H9 (cell line): ENCODE measurements at regions not wholly inside any gene's neighbourhood (a gene's known extent, or its start where the extent isn't known, plus 50 kb on each side); places are given as distances from the start of the nearest gene placed in this dataset.
A peak's percentile ranks its signal among the peaks of the same experiment; 100 is the strongest.

Source experiments
- DNase-seq: peaks from one replicate; pipeline ENCODE4 v3.0.0-alpha.2; 2017
- H2AFZ ChIP-seq: one replicate; pipeline ENCODE4 v1.6.1; 2013; ENCODE audit warnings: mild to moderate bottlenecking, low read length, control low read depth, moderate library complexity
- H2AK5ac ChIP-seq: 2 replicates; pipeline ENCODE4 v1.6.1; 2013; ENCODE audit warnings: low read length, control low read depth, mixed read lengths; ENCODE audit not compliant: insufficient read length
- H2BK120ac ChIP-seq: one replicate; pipeline ENCODE4 v1.6.1; 2013; ENCODE audit warnings: low read depth, mild to moderate bottlenecking, low read length, control low read depth, inconsistent platforms; ENCODE audit not compliant: poor library complexity, severe bottlenecking
- H2BK12ac ChIP-seq: 2 replicates; pipeline ENCODE4 v1.6.1; 2013; ENCODE audit warnings: low read length, control low read depth, mixed read lengths, low read depth; ENCODE audit not compliant: insufficient read length
- H2BK15ac ChIP-seq: 2 replicates; pipeline ENCODE4 v1.6.1; 2013; ENCODE audit warnings: low read depth, low read length, control low read depth
- H2BK20ac ChIP-seq: one replicate; pipeline ENCODE4 v1.6.1; 2013; ENCODE audit warnings: low read depth, mild to moderate bottlenecking, low read length, control low read depth, inconsistent platforms; ENCODE audit not compliant: poor library complexity, severe bottlenecking
- H2BK5ac ChIP-seq: 2 replicates; pipeline ENCODE4 v1.6.1; 2013; ENCODE audit warnings: low read length, control low read depth, mixed read lengths; ENCODE audit not compliant: insufficient read length
- H3K14ac ChIP-seq: 2 replicates; pipeline ENCODE4 v1.6.1; 2013; ENCODE audit warnings: low read length, control low read depth; ENCODE audit not compliant: insufficient read depth
- H3K18ac ChIP-seq: 2 replicates; pipeline ENCODE4 v1.6.1; 2013; ENCODE audit warnings: low read depth, mild to moderate bottlenecking, mixed read lengths, low read length, control low read depth; ENCODE audit not compliant: insufficient read length
- H3K23ac ChIP-seq: 2 replicates; pipeline ENCODE4 v1.6.1; 2013; ENCODE audit warnings: low read length, control low read depth, mixed read lengths, low read depth; ENCODE audit not compliant: insufficient read length
- H3K23me2 ChIP-seq: 2 replicates; pipeline ENCODE4 v1.6.1; 2013; ENCODE audit warnings: low read depth, mild to moderate bottlenecking, mixed read lengths, low read length, control low read depth; ENCODE audit not compliant: insufficient read length, poor library complexity, severe bottlenecking
- H3K27ac ChIP-seq: 2 replicates; pipeline ENCODE4 v1.5.1; 2013; ENCODE audit warnings: low read length, control low read depth, mixed read lengths, low read depth; ENCODE audit not compliant: insufficient read length
- H3K27me3 ChIP-seq: 2 replicates; pipeline ENCODE4 v1.6.1; 2013; ENCODE audit warnings: low read length, control low read depth, inconsistent platforms; ENCODE audit not compliant: insufficient read depth
- H3K4ac ChIP-seq: 2 replicates; pipeline ENCODE4 v1.6.1; 2013; ENCODE audit warnings: low read depth, mild to moderate bottlenecking, control low read depth, inconsistent platforms, low read length, moderate library complexity
- H3K4me1 ChIP-seq: 2 replicates; pipeline ENCODE4 v1.6.1; 2013; ENCODE audit warnings: low read length, control low read depth, inconsistent platforms; ENCODE audit not compliant: insufficient read depth
- H3K4me2 ChIP-seq: 2 replicates; pipeline ENCODE4 v1.6.1; 2013; ENCODE audit warnings: low read length, control low read depth, mixed read lengths; ENCODE audit not compliant: insufficient read length, insufficient read depth
- H3K56ac ChIP-seq: 2 replicates; pipeline ENCODE4 v1.6.1; 2013; ENCODE audit warnings: low read depth, mild to moderate bottlenecking, mixed read lengths, low read length, control low read depth; ENCODE audit not compliant: insufficient read length
- H3K79me1 ChIP-seq: 2 replicates; pipeline ENCODE4 v1.6.1; 2013; ENCODE audit warnings: low read depth, mild to moderate bottlenecking, moderate library complexity, low read length, control low read depth, inconsistent platforms; ENCODE audit not compliant: insufficient read depth, poor library complexity, severe bottlenecking
- H3K79me2 ChIP-seq: 2 replicates; pipeline ENCODE4 v1.6.1; 2013; ENCODE audit warnings: low read length, control low read depth, inconsistent platforms; ENCODE audit not compliant: insufficient read depth
- H3K9ac ChIP-seq: 2 replicates; pipeline ENCODE4 v1.6.1; 2013; ENCODE audit warnings: low read length, control low read depth, mixed read lengths; ENCODE audit not compliant: insufficient read length; ENCODE audit errors: extremely low read depth
- H3K9me3 ChIP-seq: one replicate; pipeline ENCODE4 v1.6.1; 2013; ENCODE audit warnings: low read depth, low read length, inconsistent platforms; ENCODE audit not compliant: control insufficient read depth
- H3T11ph ChIP-seq: one replicate; pipeline ENCODE4 v1.6.1; 2013; ENCODE audit warnings: mild to moderate bottlenecking, low read length, control low read depth, inconsistent platforms
- H4K20me1 ChIP-seq: one replicate; pipeline ENCODE4 v1.6.1; 2013; ENCODE audit not compliant: control insufficient read depth, insufficient read length, insufficient read depth
- H4K5ac ChIP-seq: 2 replicates; pipeline ENCODE4 v1.6.1; 2013; ENCODE audit warnings: low read depth, mild to moderate bottlenecking, mixed read lengths, low read length, control low read depth; ENCODE audit not compliant: insufficient read length
- H4K8ac ChIP-seq: replicated peaks from 2 replicates; pipeline ENCODE4 v1.6.1; 2013; ENCODE audit warnings: low read length, control low read depth, mixed read lengths, low read depth; ENCODE audit not compliant: insufficient read length
- H4K91ac ChIP-seq: 2 replicates; pipeline ENCODE4 v1.6.1; 2013; ENCODE audit warnings: low read depth, mild to moderate bottlenecking, moderate library complexity, mixed read lengths, low read length, control low read depth; ENCODE audit not compliant: insufficient read length
- H3K27ac Mint-ChIP-seq, 3 experiments: 2 replicates in 2 of 3; 3 replicates in 1 of 3; pipeline ENCODE4 v1.8.0; 2020 to 2021; ENCODE audit warnings: mixed read lengths in 3 of 3, mild to moderate bottlenecking in 1 of 3, moderate library complexity in 1 of 3
- H3K27me3 Mint-ChIP-seq: 2 replicates; pipeline ENCODE4 v1.8.0; 2021; ENCODE audit warnings: low read depth, mild to moderate bottlenecking, moderate library complexity, mixed read lengths
- H3K36me3 Mint-ChIP-seq, 3 experiments: 2 replicates in 2 of 3; 3 replicates in 1 of 3; pipeline ENCODE4 v1.8.0; 2020 to 2021; ENCODE audit warnings: low read depth in 3 of 3, mixed read lengths in 3 of 3; ENCODE audit not compliant: insufficient read depth in 1 of 3
- H3K4me1 Mint-ChIP-seq, 2 experiments: 2 replicates each; pipeline ENCODE4 v1.8.0; 2020; ENCODE audit warnings: mixed read lengths in 2 of 2
- H3K4me3 Mint-ChIP-seq, 2 experiments: 2 replicates in 1 of 2; 3 replicates in 1 of 2; pipeline ENCODE4 v1.8.0; 2020 to 2021; ENCODE audit warnings: mild to moderate bottlenecking in 2 of 2, mixed read lengths in 2 of 2, moderate library complexity in 1 of 2
- H3K9me3 Mint-ChIP-seq, 2 experiments: 2 replicates in 1 of 2; 3 replicates in 1 of 2; pipeline ENCODE4 v1.8.0; 2020; ENCODE audit warnings: mild to moderate bottlenecking in 2 of 2, mixed read lengths in 2 of 2, moderate library complexity in 1 of 2
- TF ChIP-seq, protein P1 (sequence below): fragments of 200-600 bp; sonication (generic); conservative IDR thresholded peaks from 3 replicates; pipeline ENCODE4 v1.8.0; 2021; ENCODE audit warnings: antibody characterized with exemption, mild to moderate bottlenecking

- Histone ChIP-seq H3T11ph (no peak overlapping the region), H4K8ac (no peak overlapping the region), H2BK15ac (no peak overlapping the region), H2AK5ac (no peak overlapping the region), H3K14ac (no peak overlapping the region), H3K9ac (no peak overlapping the region), H3K18ac (no peak overlapping the region), H2AFZ (no peak overlapping the region), H3K23ac (no peak overlapping the region), H3K4me1 (peaks cover 2% of the 10 kb centered on the region; the same call in 1 of the 2 replicates), H2BK20ac (no peak overlapping the region), H3K27ac (no peak overlapping the region), H3K9me3 (no peaks in the 10 kb centered on the region), H3K4ac (no peak overlapping the region), H4K20me1 (no peaks in the 10 kb centered on the region), H3K27me3 (no peaks in the 10 kb centered on the region), H3K79me1 (no peaks in the 10 kb centered on the region), H2BK120ac (no peak overlapping the region), H3K79me2 (no peaks in the 10 kb centered on the region), H3K4me2 (no peak overlapping the region), H4K5ac (no peak overlapping the region), H4K91ac (no peak overlapping the region), H3K23me2 (peaks cover 1% of the 10 kb centered on the region), H3K56ac (no peak overlapping the region), H2BK5ac (no peak overlapping the region), H2BK12ac (no peak overlapping the region)
- Mint-ChIP-seq H3K4me1 (peaks cover 33 to 37% of the 10 kb centered on the region in 2 experiments), H3K9me3 (no peaks in the 10 kb centered on the region), H3K36me3 (no peaks in the 10 kb centered on the region), H3K4me3 (no peak overlapping the region), H3K27ac (peak overlapping the region in 2 of 3 experiments; percentile 13 to 50; a peak in 1 of 7 replicates), H3K27me3 (peaks cover 12% of the 10 kb centered on the region)
- DNase-seq = no peak
- TF ChIP-seq, protein P1, sequence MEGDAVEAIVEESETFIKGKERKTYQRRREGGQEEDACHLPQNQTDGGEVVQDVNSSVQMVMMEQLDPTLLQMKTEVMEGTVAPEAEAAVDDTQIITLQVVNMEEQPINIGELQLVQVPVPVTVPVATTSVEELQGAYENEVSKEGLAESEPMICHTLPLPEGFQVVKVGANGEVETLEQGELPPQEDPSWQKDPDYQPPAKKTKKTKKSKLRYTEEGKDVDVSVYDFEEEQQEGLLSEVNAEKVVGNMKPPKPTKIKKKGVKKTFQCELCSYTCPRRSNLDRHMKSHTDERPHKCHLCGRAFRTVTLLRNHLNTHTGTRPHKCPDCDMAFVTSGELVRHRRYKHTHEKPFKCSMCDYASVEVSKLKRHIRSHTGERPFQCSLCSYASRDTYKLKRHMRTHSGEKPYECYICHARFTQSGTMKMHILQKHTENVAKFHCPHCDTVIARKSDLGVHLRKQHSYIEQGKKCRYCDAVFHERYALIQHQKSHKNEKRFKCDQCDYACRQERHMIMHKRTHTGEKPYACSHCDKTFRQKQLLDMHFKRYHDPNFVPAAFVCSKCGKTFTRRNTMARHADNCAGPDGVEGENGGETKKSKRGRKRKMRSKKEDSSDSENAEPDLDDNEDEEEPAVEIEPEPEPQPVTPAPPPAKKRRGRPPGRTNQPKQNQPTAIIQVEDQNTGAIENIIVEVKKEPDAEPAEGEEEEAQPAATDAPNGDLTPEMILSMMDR = no peak
Measured at GRCh38 chr4:175996206-175996605, 69.4 kb upstream of the WDR17 start.
